CD14-positive monocyte (primary cell): ENCODE measurements at regions not wholly inside any gene's neighbourhood (a gene's known extent, or its start where the extent isn't known, plus 50 kb on each side); places are given as distances from the start of the nearest gene placed in this dataset.

Experiments
- DNase-seq, 3 donors: peaks; one replicate each; pipeline ENCODE4 v3.0.0-alpha.2; 2011 to 2022
- H2AFZ ChIP-seq: 2 replicates; pipeline ENCODE4 v1.6.0; 2012; ENCODE audit warnings: mild to moderate bottlenecking, low read depth, low read length, inconsistent platforms; ENCODE audit not compliant: insufficient read depth, poor library complexity, severe bottlenecking
- H3K27ac ChIP-seq, 2 donors: 1 replicate in 1 of 2; 2 replicates in 1 of 2; pipeline ENCODE4 v1.5.1; 2012 to 2013; ENCODE audit warnings: low read length in 2 of 2, control low read depth in 1 of 2, inconsistent platforms in 1 of 2, low read depth in 1 of 2, mild to moderate bottlenecking in 1 of 2
- H3K27me3 ChIP-seq, 2 donors: one replicate each; pipeline versions ENCODE4 v1.6.0 to v1.6.1; 2011 to 2013; ENCODE audit warnings: low read length in 2 of 2; ENCODE audit not compliant: control insufficient read depth in 2 of 2, insufficient read depth in 2 of 2
- H3K36me3 ChIP-seq, 2 donors: replicated peaks in 1 of 2; 1 replicate in 1 of 2; 2 replicates in 1 of 2; pipeline versions ENCODE4 v1.5.1 to v1.6.1; 2012 to 2013; ENCODE audit warnings: low read length in 2 of 2, control low read depth in 1 of 2, inconsistent platforms in 1 of 2, mild to moderate bottlenecking in 1 of 2; ENCODE audit not compliant: insufficient read depth in 2 of 2, control insufficient read depth in 1 of 2
- H3K4me1 ChIP-seq, 2 donors: 1 replicate in 1 of 2; 2 replicates in 1 of 2; pipeline versions ENCODE4 v1.5.1 to v1.6.1; 2012 to 2013; ENCODE audit warnings: low read length in 2 of 2, control low read depth in 1 of 2, inconsistent platforms in 1 of 2, mild to moderate bottlenecking in 1 of 2, moderate library complexity in 1 of 2; ENCODE audit not compliant: insufficient read depth in 2 of 2, control insufficient read depth in 1 of 2
- H3K4me2 ChIP-seq: replicated peaks from 2 replicates; pipeline ENCODE3; 2012; ENCODE audit warnings: low read length, moderate library complexity, mild to moderate bottlenecking; ENCODE audit not compliant: poor library complexity, severe bottlenecking; ENCODE audit errors: extremely low read depth
- H3K4me3 ChIP-seq, 3 experiments: fragments of 200-600 bp in 1 of 3; sonication (generic) in 1 of 3; replicated peaks in 1 of 3; 1 replicate in 2 of 3; 2 replicates in 1 of 3; pipeline ENCODE4 v1.5.1; 2011 to 2013; ENCODE audit warnings: low read length in 3 of 3, mild to moderate bottlenecking in 3 of 3, control low read depth in 2 of 3, low read depth in 2 of 3, inconsistent platforms in 1 of 3, moderate library complexity in 1 of 3
- H3K79me2 ChIP-seq: 2 replicates; pipeline ENCODE4 v1.6.0; 2012; ENCODE audit warnings: mild to moderate bottlenecking, control low read depth, inconsistent platforms, low read length, moderate library complexity; ENCODE audit not compliant: insufficient read depth
- H3K9ac ChIP-seq: 2 replicates; pipeline ENCODE4 v1.6.0; 2017; ENCODE audit warnings: low read length, mild to moderate bottlenecking; ENCODE audit not compliant: insufficient read depth, poor library complexity, severe bottlenecking
- H3K9me3 ChIP-seq, 2 donors: replicated peaks in 1 of 2; 1 replicate in 1 of 2; 2 replicates in 1 of 2; pipeline versions ENCODE4 v1.5.1 to v1.6.1; 2012 to 2013; ENCODE audit warnings: low read length in 2 of 2, control low read depth in 1 of 2; ENCODE audit not compliant: control insufficient read depth in 1 of 2, insufficient read depth in 1 of 2
- H4K20me1 ChIP-seq: 2 replicates; pipeline ENCODE4 v1.6.0; 2012; ENCODE audit warnings: mild to moderate bottlenecking, low read length, control low read depth, moderate library complexity; ENCODE audit not compliant: insufficient read depth
- H3K27ac Mint-ChIP-seq, 7 donors: one replicate each; pipeline ENCODE4 v1.8.0; 2020; ENCODE audit warnings: mild to moderate bottlenecking in 7 of 7, mixed read lengths in 7 of 7, moderate library complexity in 6 of 7, inconsistent platforms in 2 of 7
- H3K27me3 Mint-ChIP-seq, 3 donors: one replicate each; pipeline ENCODE4 v1.8.0; 2021 to 2022; ENCODE audit warnings: low read depth in 3 of 3, mild to moderate bottlenecking in 3 of 3, mixed read lengths in 3 of 3, moderate library complexity in 3 of 3, inconsistent platforms in 1 of 3
- H3K36me3 Mint-ChIP-seq, 2 donors: one replicate each; pipeline ENCODE4 v1.8.0; 2020; ENCODE audit warnings: mixed read lengths in 2 of 2, inconsistent platforms in 1 of 2, mild to moderate bottlenecking in 1 of 2
- H3K4me1 Mint-ChIP-seq: one replicate; pipeline ENCODE4 v1.8.0; 2020; ENCODE audit warnings: mild to moderate bottlenecking, mixed read lengths
- H3K4me3 Mint-ChIP-seq, 2 donors: one replicate each; pipeline ENCODE4 v1.8.0; 2020; ENCODE audit warnings: mild to moderate bottlenecking in 2 of 2, mixed read lengths in 2 of 2, moderate library complexity in 1 of 2
- H3K9me3 Mint-ChIP-seq, 7 donors: one replicate each; pipeline ENCODE4 v1.8.0; 2020 to 2022; ENCODE audit warnings: mixed read lengths in 7 of 7, mild to moderate bottlenecking in 6 of 7, moderate library complexity in 6 of 7, inconsistent platforms in 2 of 7
- WGBS: methylation state at CpG from one replicate; pipeline ENCODE4 v1.1.5; 2013; ENCODE audit warnings: missing lambda C conversion rate; ENCODE audit not compliant: insufficient coverage; 5-methylcytosine and 5-hydroxymethylcytosine counted together
- intact Hi-C, 2 donors: fragments of 100-400 bp; cut with micrococcal nuclease; formaldehyde crosslinking; loops; one replicate each; pipeline versions ENCODE4 v1.15.0 to v1.15.1; 2023
- TF ChIP-seq, protein P1 (sequence below): fragments of 200-600 bp; IDR thresholded peaks from one replicate; pipeline ENCODE4 v1.8.0; 2022; ENCODE audit warnings: antibody characterized with exemption, mild to moderate bottlenecking

DNA sequence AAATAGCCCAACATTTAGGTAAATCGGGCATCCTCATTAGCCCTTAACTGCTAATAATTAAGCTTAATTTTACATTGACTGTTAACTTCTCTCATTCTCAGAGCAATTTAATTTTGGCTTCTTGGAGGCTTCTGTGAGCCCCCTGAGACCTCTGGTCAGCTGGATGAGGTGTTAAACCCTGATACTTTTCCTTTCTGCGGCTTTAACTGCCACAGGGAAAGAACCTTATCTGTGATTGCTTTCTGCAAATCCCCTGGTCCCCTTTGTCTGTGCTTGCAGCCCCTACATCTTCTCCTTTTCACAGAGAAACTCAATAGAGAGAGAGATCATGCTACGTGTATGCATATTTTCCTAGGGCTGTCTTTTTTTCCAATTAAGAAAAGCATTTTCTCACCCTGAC is 184.5 kb upstream of the CSF3R start:
- intact Hi-C loops, result no loop called here
- H2AFZ ChIP-seq, result no peak overlapping the region
- H3K4me1 ChIP-seq, result no peaks in the 10 kb centered on the region
- no peaks in the 10 kb centered on the region for H3K36me3 ChIP-seq
- TF ChIP-seq, protein P1, sequence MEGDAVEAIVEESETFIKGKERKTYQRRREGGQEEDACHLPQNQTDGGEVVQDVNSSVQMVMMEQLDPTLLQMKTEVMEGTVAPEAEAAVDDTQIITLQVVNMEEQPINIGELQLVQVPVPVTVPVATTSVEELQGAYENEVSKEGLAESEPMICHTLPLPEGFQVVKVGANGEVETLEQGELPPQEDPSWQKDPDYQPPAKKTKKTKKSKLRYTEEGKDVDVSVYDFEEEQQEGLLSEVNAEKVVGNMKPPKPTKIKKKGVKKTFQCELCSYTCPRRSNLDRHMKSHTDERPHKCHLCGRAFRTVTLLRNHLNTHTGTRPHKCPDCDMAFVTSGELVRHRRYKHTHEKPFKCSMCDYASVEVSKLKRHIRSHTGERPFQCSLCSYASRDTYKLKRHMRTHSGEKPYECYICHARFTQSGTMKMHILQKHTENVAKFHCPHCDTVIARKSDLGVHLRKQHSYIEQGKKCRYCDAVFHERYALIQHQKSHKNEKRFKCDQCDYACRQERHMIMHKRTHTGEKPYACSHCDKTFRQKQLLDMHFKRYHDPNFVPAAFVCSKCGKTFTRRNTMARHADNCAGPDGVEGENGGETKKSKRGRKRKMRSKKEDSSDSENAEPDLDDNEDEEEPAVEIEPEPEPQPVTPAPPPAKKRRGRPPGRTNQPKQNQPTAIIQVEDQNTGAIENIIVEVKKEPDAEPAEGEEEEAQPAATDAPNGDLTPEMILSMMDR, result no peak
- H3K4me3 ChIP-seq, result no peak overlapping the region
- H3K9me3 ChIP-seq, result no peaks in the 10 kb centered on the region
- no peaks in the 10 kb centered on the region for H3K27me3 ChIP-seq
- H3K79me2 ChIP-seq, result no peaks in the 10 kb centered on the region
- no peaks in the 10 kb centered on the region for H4K20me1 ChIP-seq
- H3K9ac ChIP-seq, result no peak overlapping the region
- Mint-ChIP-seq H3K9me3 (no peaks in the 10 kb centered on the region), H3K4me1 (no peaks in the 10 kb centered on the region), H3K27ac (peak overlapping the region in 1 of 7 donors; percentile 5), H3K27me3 (peaks cover 10 to 29% (median 15%) of the 10 kb centered on the region in 3 donors), H3K36me3 (no peaks in the 10 kb centered on the region), H3K4me3 (no peak overlapping the region)
- WGBS, result no CpG with 5 or more reads among the region's 3 CpGs
- no peak overlapping the region for H3K4me2 ChIP-seq
- H3K27ac ChIP-seq, result no peak overlapping the region
- DNase-seq, result no peak

DNA sequence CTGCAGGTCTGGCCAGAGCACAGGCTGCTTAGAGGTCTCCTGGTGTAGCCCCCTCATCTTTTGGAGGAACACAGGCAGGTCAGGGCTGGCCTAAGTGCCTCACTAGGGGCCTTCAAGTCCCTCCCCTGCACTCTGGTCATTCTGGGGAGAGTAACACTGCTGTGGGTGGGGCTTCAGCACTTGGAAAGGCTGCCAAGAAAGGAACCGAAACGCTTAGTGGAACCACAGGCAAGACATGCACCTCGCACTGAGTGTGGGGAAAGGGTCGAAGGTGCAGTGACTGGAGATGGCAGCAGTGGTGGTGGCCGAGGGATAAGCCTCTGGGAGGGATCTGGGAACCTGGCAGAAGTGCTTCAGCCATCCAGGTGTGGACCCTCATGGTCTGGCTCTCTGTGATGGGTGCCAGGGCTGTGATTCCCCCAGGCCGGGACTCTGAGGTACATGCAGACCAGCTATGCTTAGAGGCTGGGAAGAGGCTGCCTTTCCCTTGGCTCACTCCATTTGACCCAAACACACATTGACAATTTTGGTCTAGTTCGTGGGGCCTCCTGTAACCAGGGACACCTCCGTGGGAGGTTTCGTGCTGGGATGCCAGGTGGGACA is 182.9 kb upstream of the CSF3R start:
- no peak overlapping the region for H3K27ac ChIP-seq
- Mint-ChIP-seq H3K4me1 (no peaks in the 10 kb centered on the region), H3K27ac (no peak overlapping the region), H3K9me3 (no peaks in the 10 kb centered on the region), H3K4me3 (no peak overlapping the region), H3K27me3 (peaks cover 10 to 25% (median 21%) of the 10 kb centered on the region in 3 donors), H3K36me3 (no peaks in the 10 kb centered on the region)
- no peaks in the 10 kb centered on the region for H4K20me1 ChIP-seq
- H3K4me1 ChIP-seq, result no peaks in the 10 kb centered on the region
- WGBS, result 73% methylated on average over 7 of the region's 9 CpGs
- H3K9ac ChIP-seq, result no peak overlapping the region
- TF ChIP-seq, protein P1, result no peak
- no peak for DNase-seq
- H3K9me3 ChIP-seq, result no peaks in the 10 kb centered on the region
- H3K4me3 ChIP-seq, result no peak overlapping the region
- H3K79me2 ChIP-seq, result no peaks in the 10 kb centered on the region
- H3K4me2 ChIP-seq, result no peak overlapping the region
- intact Hi-C loops, result no loop called here
- H3K36me3 ChIP-seq, result no peaks in the 10 kb centered on the region
- H3K27me3 ChIP-seq, result no peaks in the 10 kb centered on the region
- H2AFZ ChIP-seq, result no peak overlapping the region
